Loucy (cell line): ENCODE measurements at regions not wholly inside any gene's neighbourhood (a gene's known extent, or its start where the extent isn't known, plus 50 kb on each side); places are given as distances from the start of the nearest gene placed in this dataset.
"Not testable (repeated sequence)": the region's sequence is repeated elsewhere in the genome, so short reads cannot be mapped to it uniquely, and the experiment has no call there.

ENCODE experiments used
- H2AFZ ChIP-seq: fragments of 200-600 bp; sonication (generic); 2 replicates; pipeline ENCODE4 v1.6.0; 2016; ENCODE audit warnings: antibody characterized with exemption, mild to moderate bottlenecking, low read length, moderate library complexity
- H3F3A ChIP-seq: fragments of 200-600 bp; 2 replicates; pipeline ENCODE4 v1.6.0; 2016; ENCODE audit warnings: antibody characterized with exemption, low read depth, mild to moderate bottlenecking
- H3K27me3 ChIP-seq: fragments of 200-600 bp; sonication (generic); 2 replicates; pipeline ENCODE4 v1.6.1; 2014; ENCODE audit warnings: low read length, mild to moderate bottlenecking; ENCODE audit not compliant: insufficient read depth, poor library complexity, severe bottlenecking
- H3K36me3 ChIP-seq: fragments of 200-600 bp; sonication (generic); 2 replicates; pipeline ENCODE4 v1.6.1; 2016; ENCODE audit warnings: low read length; ENCODE audit not compliant: insufficient read depth
- H3K4me1 ChIP-seq: fragments of 200-600 bp; sonication (generic); 2 replicates; pipeline ENCODE4 v1.5.1; 2014; ENCODE audit warnings: low read length, mild to moderate bottlenecking; ENCODE audit not compliant: insufficient read depth, poor library complexity, severe bottlenecking
- H3K4me2 ChIP-seq: fragments of 200-600 bp; sonication (generic); 2 replicates; pipeline ENCODE4 v1.6.0; 2014; ENCODE audit warnings: antibody characterized with exemption, low read length, low read depth, mild to moderate bottlenecking; ENCODE audit not compliant: poor library complexity, severe bottlenecking
- H3K4me3 ChIP-seq: fragments of 200-600 bp; sonication (generic); 2 replicates; pipeline ENCODE4 v1.5.1; 2014; ENCODE audit warnings: low read length, mild to moderate bottlenecking, mixed read lengths; ENCODE audit not compliant: poor library complexity, severe bottlenecking
- H3K79me2 ChIP-seq: fragments of 200-600 bp; sonication (generic); 2 replicates; pipeline ENCODE4 v1.6.1; 2014; ENCODE audit warnings: low read length; ENCODE audit not compliant: insufficient read depth
- H3K9ac ChIP-seq: fragments of 200-600 bp; sonication (generic); 2 replicates; pipeline ENCODE4 v1.6.0; 2014; ENCODE audit warnings: mild to moderate bottlenecking, low read depth, low read length, moderate library complexity; ENCODE audit not compliant: poor library complexity, severe bottlenecking
- H3K9me2 ChIP-seq: fragments of 200-600 bp; sonication (generic); replicated peaks from 2 replicates; pipeline ENCODE4 v1.6.1; 2016; ENCODE audit warnings: low read depth, low read length, mixed read lengths
- H3K9me3 ChIP-seq: fragments of 200-600 bp; sonication (generic); 2 replicates; pipeline ENCODE4 v1.6.1; 2014; ENCODE audit warnings: mild to moderate bottlenecking, antibody characterized with exemption, low read length, low read depth; ENCODE audit not compliant: insufficient read depth
- H4K20me1 ChIP-seq: fragments of 200-600 bp; sonication (generic); 2 replicates; pipeline ENCODE4 v1.6.0; 2014; ENCODE audit warnings: antibody characterized with exemption, low read length, mild to moderate bottlenecking; ENCODE audit not compliant: insufficient read depth, poor library complexity, severe bottlenecking
- CTCF ChIP-seq: fragments of 200-600 bp; sonication (generic); conservative IDR thresholded peaks from 2 replicates; pipeline ENCODE4 v1.5.1; 2014; ENCODE audit warnings: mild to moderate bottlenecking, antibody characterized with exemption, low read length
- EZH2phosphoT487 ChIP-seq: fragments of 200-600 bp; IDR thresholded peaks from 2 replicates; pipeline ENCODE4 v1.6.1; 2018; ENCODE audit warnings: antibody characterized with exemption, mild to moderate bottlenecking, moderate library complexity, borderline replicate concordance

DNA sequence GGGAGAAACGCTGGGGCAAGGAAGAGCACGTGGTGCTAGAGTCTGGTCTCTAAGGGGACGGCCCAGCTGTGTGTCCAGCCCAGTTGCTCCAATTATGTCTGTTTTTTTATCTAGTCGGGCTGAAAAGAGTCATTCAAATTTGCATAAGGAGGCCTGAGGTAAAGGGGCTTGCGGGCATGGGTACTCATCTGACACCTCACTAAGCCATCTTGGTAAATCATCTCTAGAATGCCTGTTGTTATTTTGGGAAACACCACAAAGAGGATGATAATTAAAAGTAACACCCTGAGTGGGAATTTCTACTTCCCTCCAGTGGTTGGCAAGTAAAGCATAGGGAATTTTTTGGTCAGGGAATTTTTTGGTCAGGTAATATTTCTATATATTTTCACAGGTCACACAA is 196.1 kb upstream of the ALG10B start:
- Histone ChIP-seq H3K4me1 (no peaks in the 10 kb centered on the region), H3K9ac (no peak overlapping the region), H3K79me2 (no peaks in the 10 kb centered on the region), H3K4me3 (no peak overlapping the region), H3K9me3 (0 out of 2 replicates have a peak, but pooled peaks cover 2% of the 10 kb centered on the region), H3K36me3 (no peaks in the 10 kb centered on the region), H3K9me2 (no peaks in the 10 kb centered on the region), H3K4me2 (no peak overlapping the region), H4K20me1 (no peaks in the 10 kb centered on the region), H2AFZ (no peak overlapping the region), H3F3A (no peaks in the 10 kb centered on the region), H3K27me3 (no peaks in the 10 kb centered on the region)
- TF ChIP-seq EZH2phosphoT487 (no peak), CTCF (no peak)

DNA sequence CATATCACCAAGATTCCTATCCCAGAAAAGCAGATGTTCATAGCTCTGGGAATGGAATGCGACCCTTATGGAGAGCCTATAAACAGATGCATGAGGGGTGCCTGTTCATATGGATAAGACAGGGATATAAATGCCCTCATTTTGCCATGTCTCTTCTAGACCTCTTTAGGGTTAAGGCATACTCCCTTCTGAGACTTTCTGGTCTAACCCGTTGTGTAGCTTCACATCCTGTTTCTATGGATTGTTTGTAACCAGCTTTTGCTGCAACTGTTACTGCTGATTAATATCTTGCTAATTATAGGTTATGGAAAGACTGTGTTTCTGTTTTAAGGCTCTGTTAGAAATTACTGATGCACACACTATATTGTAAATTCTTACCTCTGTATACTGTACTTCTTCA is 193.5 kb upstream of the ALG10B start:
- not testable (repeated sequence) for H3K4me1 ChIP-seq, H3K9ac ChIP-seq, H4K20me1 ChIP-seq, H3K79me2 ChIP-seq, H3K9me2 ChIP-seq, H3K36me3 ChIP-seq, H3K4me2 ChIP-seq, H2AFZ ChIP-seq, H3K27me3 ChIP-seq, H3F3A ChIP-seq, H3K4me3 ChIP-seq, H3K9me3 ChIP-seq

GRCh38 chr12:38123566-38124246 is 192.9 kb upstream of the ALG10B start:
- no peaks in the 10 kb centered on the region for H3K79me2 ChIP-seq
- no peaks in the 10 kb centered on the region for H3K9me2 ChIP-seq
- H3K9me3 ChIP-seq, result 0 out of 2 replicates have a peak, but pooled peaks cover under 1% of the 10 kb centered on the region
- H3K9ac ChIP-seq, result no peak overlapping the region
- H3K27me3 ChIP-seq, result no peaks in the 10 kb centered on the region
- no peaks in the 10 kb centered on the region for H3F3A ChIP-seq
- H3K4me2 ChIP-seq, result no peak overlapping the region
- H2AFZ ChIP-seq, result no peak overlapping the region
- no peaks in the 10 kb centered on the region for H3K36me3 ChIP-seq
- TF ChIP-seq EZH2phosphoT487 (no peak), CTCF (no peak)
- H4K20me1 ChIP-seq, result no peaks in the 10 kb centered on the region
- H3K4me3 ChIP-seq, result no peak overlapping the region
- no peaks in the 10 kb centered on the region for H3K4me1 ChIP-seq
